Stimulated activated CD4-positive, alpha-beta T cell treated with anti-CD3 and anti-CD28 coated beads, Interleukin-12 subunit alpha, Interleukin-12 subunit beta, amount 100 ng/mL, for 48 hours (primary cell): ENCODE measurements at regions not wholly inside any gene's neighbourhood (a gene's known extent, or its start where the extent isn't known, plus 50 kb on each side); places are given as distances from the start of the nearest gene placed in this dataset.
A peak's percentile ranks its signal among the peaks of the same experiment; 100 is the strongest.

Experiments used
- DNase-seq, 3 donors: peaks; one replicate each; pipeline ENCODE4 v3.0.0-alpha.2; 2020; ENCODE audit warnings: low read depth in 2 of 3, low spot score in 1 of 3

GRCh38 chr1:91152331-91152730 is 130.5 kb upstream of the ZNF644 start:
- no peak for DNase-seq

DNA sequence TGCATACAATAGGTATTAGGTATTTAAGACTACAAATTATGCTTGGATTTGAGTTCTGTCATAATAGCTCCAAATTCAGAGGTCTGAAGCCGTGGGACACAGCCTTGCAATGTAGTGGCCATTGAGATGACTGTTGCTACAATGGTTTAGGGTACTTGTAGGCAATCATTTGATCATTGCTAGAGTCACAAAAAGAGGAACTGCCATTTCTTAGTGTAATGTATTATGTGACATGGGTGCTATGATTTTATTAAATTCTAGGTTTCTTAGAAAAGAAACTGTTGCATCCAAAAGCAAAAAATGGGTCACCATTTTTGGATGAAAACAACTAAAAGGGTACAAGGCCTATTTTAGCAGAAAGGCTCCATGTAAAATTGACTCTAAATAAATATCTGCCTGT is 129.9 kb upstream of the ZNF644 start:
- no peak for DNase-seq

DNA sequence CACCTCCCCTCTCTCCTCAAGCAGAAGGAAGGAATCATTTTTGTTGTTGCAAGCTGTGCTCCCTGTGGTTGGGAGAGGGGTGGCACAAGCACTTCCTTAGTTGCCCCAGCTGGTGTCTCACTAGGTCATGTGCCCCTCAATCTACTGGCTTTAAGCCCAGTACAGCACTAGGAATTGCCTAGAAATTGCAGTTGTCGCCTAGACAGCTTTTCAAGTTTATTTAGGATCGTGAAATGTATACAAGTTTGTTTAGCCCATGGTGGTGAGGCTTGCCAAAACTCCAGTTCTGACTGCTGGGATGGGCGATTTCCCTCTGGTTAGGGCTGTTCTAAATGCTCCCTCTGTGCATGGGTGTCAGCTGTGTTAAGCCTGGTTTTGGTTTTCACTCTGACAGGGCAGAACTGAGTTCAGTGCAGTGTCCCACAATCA is 126.8 kb upstream of the ZNF644 start:
- no peak for DNase-seq

- no peak for DNase-seq
These were observed 120.0 kb upstream of the ZNF644 start for GRCh38 chr1:91141858-91142257.

GRCh38 chr1:91138959-91139358 is 117.1 kb upstream of the ZNF644 start:
- no peak for DNase-seq

DNA sequence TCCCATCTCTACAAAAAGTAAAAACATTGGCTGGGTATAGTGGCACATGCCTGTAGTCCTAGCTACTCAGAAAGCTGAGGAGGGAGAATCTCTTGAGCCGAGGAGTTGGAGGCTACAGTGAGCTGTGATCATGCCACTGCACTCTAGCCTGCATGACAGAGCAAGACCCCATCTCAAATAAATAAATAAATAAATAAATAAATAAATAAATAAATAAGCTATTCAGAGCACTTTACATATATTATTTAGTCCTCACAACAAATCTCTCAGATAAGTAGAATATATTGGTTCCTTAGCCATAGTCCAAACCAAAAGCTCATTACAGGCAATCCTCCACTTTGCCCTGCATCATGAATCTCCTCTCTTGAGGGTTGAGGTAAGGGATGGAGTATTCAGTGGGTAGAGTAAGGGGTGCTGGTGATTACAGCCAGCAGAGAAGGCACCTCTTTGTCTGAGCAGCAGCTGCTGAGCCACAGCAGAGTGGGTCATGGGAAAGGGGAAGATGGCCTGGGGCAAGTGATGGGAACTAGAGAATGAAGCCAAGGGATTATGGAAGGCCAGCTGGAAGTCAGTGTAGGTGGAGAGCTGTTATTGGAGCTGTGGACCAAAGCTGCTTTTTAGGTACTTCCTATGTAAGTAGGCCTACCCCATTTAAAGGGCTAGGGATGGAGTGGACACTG is 115.5 kb upstream of the ZNF644 start:
- DNase-seq, result no peak

DNA sequence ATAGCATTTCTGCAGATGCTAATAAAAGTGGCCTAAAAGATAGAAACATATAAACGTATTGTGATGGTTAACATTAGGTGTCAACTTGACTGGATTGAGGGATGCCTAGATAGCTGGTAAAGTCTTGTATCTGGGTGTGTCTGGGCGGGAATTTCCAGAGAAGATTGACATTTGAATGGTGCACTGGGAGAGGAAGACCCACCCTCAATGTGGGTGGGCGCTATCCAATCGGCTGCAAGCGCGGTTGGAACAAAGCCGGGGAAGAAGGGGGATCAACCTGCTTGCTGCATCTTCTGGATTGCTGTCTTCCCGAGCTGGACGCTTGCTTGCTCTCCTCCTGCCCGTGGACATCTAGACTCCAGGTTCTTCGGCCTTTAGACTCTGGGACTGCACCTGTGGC is 114.0 kb upstream of the ZNF644 start:
- DNase-seq, result no peak

DNA sequence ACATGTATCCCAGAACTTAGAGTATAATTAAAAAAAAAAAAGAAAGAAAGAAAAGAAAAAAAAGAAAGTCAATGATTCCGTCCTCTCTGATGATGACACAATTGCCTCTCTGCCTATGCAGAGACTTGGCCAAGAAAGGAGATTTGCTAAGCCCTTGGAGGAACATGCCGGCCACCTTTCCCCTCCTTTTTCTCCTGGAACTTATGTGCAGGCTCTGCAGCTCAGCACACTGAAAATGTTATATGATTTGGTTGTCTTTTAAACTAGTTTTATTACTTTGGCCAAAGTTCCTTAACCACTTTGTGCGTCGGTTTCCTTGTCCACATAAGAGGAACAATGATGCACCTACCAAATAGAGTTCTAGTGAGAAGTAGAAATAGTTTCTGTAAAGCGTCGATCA is 111.4 kb upstream of the ZNF644 start:
- DNase-seq, result no peak

DNA sequence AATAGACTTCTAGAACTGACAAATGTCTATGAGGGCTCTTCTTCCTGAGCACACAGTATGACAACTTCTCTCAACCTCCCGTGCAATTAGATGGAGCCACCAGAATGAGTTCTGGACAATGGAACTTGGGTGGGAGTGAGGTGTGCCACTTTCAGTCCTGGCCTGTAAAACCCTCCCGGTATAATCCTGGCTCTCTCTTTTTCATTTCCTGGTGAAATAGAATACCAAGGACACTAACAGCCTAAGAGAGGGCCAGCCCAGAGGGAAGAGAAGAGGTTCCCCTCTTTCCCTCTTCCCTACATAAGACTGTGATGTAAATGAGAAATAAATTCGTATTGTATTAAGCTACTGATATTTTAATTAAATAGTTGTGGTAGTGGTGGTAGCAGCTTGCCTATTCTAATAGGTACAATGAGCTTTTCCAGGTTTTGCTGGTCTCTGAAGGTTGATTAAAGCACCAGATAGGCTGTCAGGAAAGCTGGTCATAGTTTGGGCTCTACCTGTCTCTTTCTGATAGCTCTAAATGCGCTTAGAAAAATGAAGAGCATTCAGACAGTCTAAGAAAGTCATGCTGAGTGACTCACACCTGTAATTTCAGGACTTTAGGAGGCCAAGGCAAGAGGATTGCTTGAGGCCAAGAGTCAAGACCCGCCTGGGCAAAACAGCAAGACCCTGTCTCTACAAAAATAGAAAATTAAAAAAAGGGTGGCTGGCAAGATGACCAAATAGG is 108.6 kb upstream of the ZNF644 start:
- DNase-seq, result no peak

DNA sequence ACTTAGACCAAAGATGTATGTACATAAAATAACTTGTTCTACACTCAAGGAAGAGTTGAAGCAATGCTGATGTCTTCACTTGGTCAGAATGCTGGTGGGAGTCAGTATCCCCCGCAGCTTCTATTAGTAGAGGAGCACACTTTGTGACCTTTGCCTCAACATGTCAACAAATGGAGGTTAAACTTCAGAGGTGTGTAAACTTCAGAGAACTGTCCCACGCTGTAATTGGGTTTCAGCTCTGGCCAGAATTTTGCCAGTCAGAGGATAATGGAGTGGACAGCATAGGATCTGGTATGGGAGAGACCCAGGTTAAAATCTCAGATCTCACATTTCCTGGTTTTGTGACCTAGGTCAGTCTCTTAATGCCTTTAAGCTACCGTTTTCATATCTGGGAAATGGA is 107.6 kb upstream of the ZNF644 start:
- no peak for DNase-seq

- no peak for DNase-seq
These were observed 107.2 kb upstream of the ZNF644 start for GRCh38 chr1:91129017-91129416.

- peak; percentile 26 to 42 (median 30) for DNase-seq
These were observed 103.2 kb upstream of the ZNF644 start for GRCh38 chr1:91124989-91125417.

DNA sequence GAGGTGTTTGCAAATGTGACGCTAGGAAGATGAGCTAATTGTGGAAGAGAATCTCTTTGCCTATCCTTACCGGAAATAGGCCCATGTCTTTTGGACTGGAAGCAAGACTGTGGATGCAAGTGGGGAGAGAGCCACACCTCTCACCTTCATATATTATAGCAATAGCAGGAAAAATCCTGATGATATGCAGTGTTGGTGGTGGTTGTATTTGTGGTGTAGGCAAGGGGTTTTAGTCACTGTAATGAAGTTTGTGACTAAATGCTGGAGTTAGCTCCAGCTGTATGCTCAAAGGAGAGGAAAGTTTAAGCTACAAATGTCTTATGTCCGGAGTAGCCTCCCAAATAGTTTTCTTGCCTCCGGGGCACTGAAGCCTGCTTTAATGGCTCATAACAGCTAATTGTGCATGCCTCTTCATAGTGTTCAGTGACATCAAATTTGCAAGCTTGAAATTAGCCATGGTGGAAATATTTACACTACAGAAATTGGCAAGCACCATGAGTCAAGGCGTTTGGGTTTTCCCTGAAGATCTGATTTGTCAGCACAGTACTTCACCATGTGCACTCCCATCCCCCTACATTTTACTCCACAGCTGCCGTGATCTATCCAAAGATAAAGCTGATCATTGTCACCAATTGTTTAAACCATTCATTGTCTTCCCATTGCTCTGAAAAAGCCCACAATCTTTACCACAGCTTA is 102.6 kb upstream of the ZNF644 start:
- peak in 2 of 3 donors; percentile 15 to 17 for DNase-seq

GRCh38 chr1:91123773-91124172 is 101.9 kb upstream of the ZNF644 start:
- no peak for DNase-seq

- DNase-seq, result no peak
These were observed 101.5 kb upstream of the ZNF644 start for GRCh38 chr1:91123319-91123718.

DNA sequence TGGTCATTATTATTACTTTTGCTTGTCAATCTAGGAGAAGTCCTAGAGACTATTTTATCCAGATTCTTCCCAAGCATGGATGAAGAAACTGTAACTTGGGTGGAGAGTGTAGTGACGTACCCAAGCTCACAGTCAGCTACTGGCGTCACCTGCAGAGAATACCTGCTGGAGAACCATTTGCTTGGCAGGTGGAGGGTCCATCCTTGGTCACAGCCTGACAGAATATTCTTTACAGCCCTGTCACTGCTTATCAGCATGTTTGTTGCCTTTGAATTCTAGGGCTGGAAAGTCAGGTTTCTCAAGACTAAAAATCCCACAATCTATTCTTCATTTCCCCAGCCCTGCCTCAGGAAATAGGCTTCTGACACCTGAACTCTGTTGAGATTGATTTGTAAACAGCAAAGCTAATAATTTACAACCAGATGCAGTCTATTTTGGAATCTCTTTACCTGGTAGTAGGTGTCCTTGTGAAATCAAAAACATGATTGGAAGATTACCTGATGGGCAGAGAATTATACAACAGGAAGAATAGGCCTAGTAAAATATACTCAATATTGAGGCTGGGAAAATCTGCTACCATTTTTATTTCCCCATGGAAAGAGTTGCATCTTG is 100.4 kb upstream of the ZNF644 start:
- no peak for DNase-seq

- DNase-seq, result no peak
These were observed 99.5 kb upstream of the ZNF644 start for GRCh38 chr1:91121366-91121765.

DNA sequence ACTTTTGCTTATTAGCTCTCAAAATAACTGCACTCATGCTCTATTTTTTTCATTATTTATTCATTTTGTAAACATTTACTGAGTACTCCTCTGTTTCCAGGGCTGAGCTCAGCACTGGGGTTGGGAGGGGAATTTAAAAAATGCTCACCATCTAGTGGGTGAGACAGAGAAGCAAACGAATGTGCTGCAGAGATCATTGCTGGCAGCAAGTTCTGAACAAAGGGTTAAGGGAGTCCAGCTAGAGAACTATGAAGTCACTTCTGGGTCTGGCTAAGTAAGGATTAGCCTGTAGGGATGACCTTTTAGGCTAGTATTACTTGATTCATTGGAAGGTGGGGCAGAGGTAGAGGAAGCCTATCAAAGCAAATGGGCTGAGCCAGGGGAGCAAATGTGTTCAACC is 99.1 kb upstream of the ZNF644 start:
- no peak for DNase-seq

DNA sequence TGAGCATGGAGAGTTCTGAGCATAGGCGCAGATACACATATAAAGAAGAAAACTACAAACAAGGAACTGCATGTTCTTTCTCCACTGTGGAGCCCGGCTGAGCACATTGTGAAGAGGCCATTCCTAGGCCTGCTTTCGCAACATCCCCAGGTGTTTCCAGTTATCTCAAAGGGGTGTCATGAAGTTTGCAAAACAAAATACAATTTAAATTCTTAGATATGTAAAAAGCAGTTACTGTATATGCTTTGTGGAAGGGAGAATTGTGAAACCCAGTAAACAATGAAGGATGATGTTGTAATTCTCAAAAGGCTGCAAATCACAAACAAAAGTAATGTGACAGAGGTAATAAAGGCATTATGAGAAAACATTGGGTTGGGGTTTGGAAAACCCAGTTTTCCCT is 98.6 kb upstream of the ZNF644 start:
- no peak for DNase-seq

DNA sequence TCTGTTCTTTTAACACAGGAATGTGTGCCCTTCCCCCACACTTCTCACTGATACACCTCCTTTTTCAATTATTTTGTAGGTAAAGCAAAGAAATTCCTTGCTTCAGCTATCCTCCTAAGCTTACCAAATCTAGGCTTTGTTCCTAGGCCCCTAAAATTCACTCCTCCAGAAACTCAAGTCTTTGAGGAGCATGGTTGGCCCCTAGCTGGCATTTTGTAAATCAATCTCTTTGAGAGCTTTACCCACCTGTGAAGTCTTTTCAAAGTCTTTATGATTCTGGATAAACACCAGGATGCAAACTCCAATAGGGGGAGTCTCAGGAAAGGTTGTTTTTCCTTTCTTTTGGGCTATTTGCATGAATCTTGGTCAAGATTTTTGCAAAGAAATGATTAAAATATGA is 82.9 kb upstream of the ZNF644 start:
- no peak for DNase-seq

DNA sequence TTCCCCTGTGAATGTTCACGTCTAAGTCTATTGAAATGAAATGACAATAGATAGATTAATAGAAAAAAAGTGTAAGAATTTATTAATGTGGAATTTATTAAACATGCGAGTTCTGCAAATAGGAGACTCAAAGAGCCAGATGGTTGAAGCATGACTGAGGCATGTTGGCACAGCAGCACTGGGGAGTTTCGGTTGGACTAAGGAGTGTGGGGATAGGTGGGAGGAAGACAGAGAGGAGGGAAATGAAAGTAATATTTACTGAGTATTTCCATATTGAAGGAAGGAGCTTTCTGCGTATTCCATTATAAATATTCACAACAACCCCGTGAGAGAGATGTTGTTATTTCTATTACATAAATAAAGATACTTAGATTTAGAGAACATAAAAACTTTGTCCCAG is 79.5 kb upstream of the ZNF644 start:
- DNase-seq, result no peak
